ENCODE measurements at regions not wholly inside any gene's neighbourhood (a gene's known extent, or its start where the extent isn't known, plus 50 kb on each side); places are given as distances from the start of the nearest gene placed in this dataset.

- TF ChIP-seq CTCF (IDR thresholded peaks at IDR 0.05; ENCODE audit: low read length, missing control alignments), result no peak
- H3K4me3 ChIP-seq (replicated peaks; ENCODE audit: low read depth, low read length), result no peak overlapping the region
- no peak for DNase-seq (ENCODE audit: low read depth)
Observed at GRCh38 chr2:216799873-216800431, 59.9 kb downstream of the TNP1 start.

- no peak for TF ChIP-seq CTCF (IDR thresholded peaks at IDR 0.05; ENCODE audit: low read length, missing control alignments)
- no peak overlapping the region for H3K4me3 ChIP-seq (replicated peaks; ENCODE audit: low read depth, low read length)
- no peak for DNase-seq (ENCODE audit: low read depth)
Observed at GRCh38 chr2:216796115-216796840, 63.6 kb downstream of the TNP1 start.

DNA sequence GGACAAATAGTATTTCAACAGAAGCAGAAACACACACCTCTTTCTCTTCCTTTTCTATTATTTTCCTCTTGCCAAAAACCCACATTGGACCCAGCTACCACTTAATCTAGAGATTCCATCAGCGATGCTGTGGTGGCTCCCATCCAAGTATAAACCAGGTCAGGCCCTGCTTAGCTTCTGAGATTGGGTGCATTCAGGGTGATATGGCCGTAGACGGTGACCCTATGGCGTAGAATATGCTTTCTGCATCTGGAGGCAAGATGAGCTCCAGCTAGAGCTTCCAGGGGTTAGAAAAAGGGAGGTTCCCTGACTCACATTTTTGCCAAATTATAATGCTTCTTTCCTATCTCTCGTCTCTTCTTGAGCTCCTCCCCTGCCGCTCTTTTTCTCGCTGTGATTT lies 66.5 kb downstream of the TNP1 start:
- DNase-seq (ENCODE audit: low read depth), result no peak
- TF ChIP-seq CTCF (IDR thresholded peaks at IDR 0.05; ENCODE audit: low read length, missing control alignments), result no peak
- no peak overlapping the region for H3K4me3 ChIP-seq (replicated peaks; ENCODE audit: low read depth, low read length)

- no peak overlapping the region for H3K4me3 ChIP-seq (replicated peaks; ENCODE audit: low read depth, low read length)
- DNase-seq (ENCODE audit: low read depth), result peak; percentile 6
- no peak for TF ChIP-seq CTCF (IDR thresholded peaks at IDR 0.05; ENCODE audit: low read length, missing control alignments)
Observed at GRCh38 chr2:216792222-216793021, 67.4 kb downstream of the TNP1 start.

DNA sequence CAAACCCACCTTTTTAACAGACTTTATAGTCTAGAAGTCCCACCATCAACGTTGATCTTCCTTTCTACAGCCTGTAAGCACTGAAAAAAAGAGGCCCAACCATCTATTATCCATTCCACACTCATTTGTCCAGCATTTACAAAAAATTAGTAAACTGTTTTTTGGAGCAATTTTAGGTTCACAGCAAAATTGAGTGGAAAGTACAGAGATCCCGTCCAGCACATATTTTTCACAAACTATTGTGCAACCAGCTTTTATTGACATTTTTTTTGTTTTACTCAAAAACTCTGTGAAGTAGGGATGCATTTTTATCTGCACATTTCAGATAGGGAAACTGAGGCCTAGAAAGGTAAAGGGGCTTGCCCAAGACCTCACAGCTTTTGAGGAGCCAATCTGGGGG lies 68.6 kb downstream of the TNP1 start:
- H3K4me3 ChIP-seq (replicated peaks; ENCODE audit: low read depth, low read length), result no peak overlapping the region
- DNase-seq (ENCODE audit: low read depth), result no peak
- TF ChIP-seq CTCF (IDR thresholded peaks at IDR 0.05; ENCODE audit: low read length, missing control alignments), result no peak

- H3K4me3 ChIP-seq (replicated peaks; ENCODE audit: low read depth, low read length), result no peak overlapping the region
- no peak for DNase-seq (ENCODE audit: low read depth)
- TF ChIP-seq CTCF (IDR thresholded peaks at IDR 0.05; ENCODE audit: low read length, missing control alignments), result no peak
Observed at GRCh38 chr2:216789081-216789480, 70.8 kb downstream of the TNP1 start.

Data from fibroblast of pulmonary artery (primary cell).